ENCODE measurements at regions not wholly inside any gene's neighbourhood (a gene's known extent, or its start where the extent isn't known, plus 50 kb on each side); places are given as distances from the start of the nearest gene placed in this dataset.

- TF ChIP-seq POLR2A (IDR thresholded peaks at IDR 0.05) (no peak), POLR2AphosphoS5 (IDR thresholded peaks at IDR 0.05) (no peak), CTCF (IDR thresholded peaks at IDR 0.05) (no peak)
- intact Hi-C loops (cut with DNase I) = no loop called here
- 56% methylated on average over 1 of the region's 1 CpG for WGBS
These were observed 1084.1 kb downstream of the TECRL start for GRCh38 chr4:63325140-63325539.

GRCh38 chr4:63316633-63317032, 1092.6 kb downstream of the TECRL start:
- Histone ChIP-seq H3K4me3 (no peak overlapping the region), H3K27me3 (replicated peaks; ENCODE audit: insufficient read depth) (no peaks in the 10 kb centered on the region), H3K27ac (no peak overlapping the region), H3K4me1 (replicated peaks) (no peaks in the 10 kb centered on the region), H3K9me3 (no peaks in the 10 kb centered on the region), H3K36me3 (no peaks in the 10 kb centered on the region)
- no peak for DNase-seq (ENCODE audit: low spot score)
- intact Hi-C loops (cut with DNase I) = no loop called here
- 0% methylated on average over 1 of the region's 1 CpG for WGBS
- TF ChIP-seq POLR2AphosphoS5 (IDR thresholded peaks at IDR 0.05) (no peak), POLR2A (IDR thresholded peaks at IDR 0.05) (no peak), CTCF (IDR thresholded peaks at IDR 0.05) (no peak)

More at GRCh38 chr4:63325140-63325539, 1084.1 kb downstream of the TECRL start:
- Histone ChIP-seq H3K4me1 (replicated peaks) (no peaks in the 10 kb centered on the region), H3K27ac (no peak overlapping the region), H3K9me3 (no peaks in the 10 kb centered on the region), H3K27me3 (replicated peaks; ENCODE audit: insufficient read depth) (no peaks in the 10 kb centered on the region), H3K4me3 (no peak overlapping the region), H3K36me3 (no peaks in the 10 kb centered on the region)
- DNase-seq (ENCODE audit: low spot score) = no peak

GRCh38 chr4:63315651-63316050, 1093.6 kb downstream of the TECRL start:
- intact Hi-C loops (cut with DNase I) = no loop called here
- H3K27me3 ChIP-seq (replicated peaks; ENCODE audit: insufficient read depth) = no peaks in the 10 kb centered on the region
- no peak overlapping the region for H3K4me3 ChIP-seq
- TF ChIP-seq CTCF (IDR thresholded peaks at IDR 0.05) (no peak), POLR2A (IDR thresholded peaks at IDR 0.05) (no peak), POLR2AphosphoS5 (IDR thresholded peaks at IDR 0.05) (no peak)
- 42% methylated on average over 2 of the region's 2 CpGs for WGBS
- H3K4me1 ChIP-seq (replicated peaks) = no peaks in the 10 kb centered on the region
- no peaks in the 10 kb centered on the region for H3K36me3 ChIP-seq
- no peak overlapping the region for H3K27ac ChIP-seq
- no peaks in the 10 kb centered on the region for H3K9me3 ChIP-seq
- DNase-seq (ENCODE audit: low spot score) = no peak

DNA sequence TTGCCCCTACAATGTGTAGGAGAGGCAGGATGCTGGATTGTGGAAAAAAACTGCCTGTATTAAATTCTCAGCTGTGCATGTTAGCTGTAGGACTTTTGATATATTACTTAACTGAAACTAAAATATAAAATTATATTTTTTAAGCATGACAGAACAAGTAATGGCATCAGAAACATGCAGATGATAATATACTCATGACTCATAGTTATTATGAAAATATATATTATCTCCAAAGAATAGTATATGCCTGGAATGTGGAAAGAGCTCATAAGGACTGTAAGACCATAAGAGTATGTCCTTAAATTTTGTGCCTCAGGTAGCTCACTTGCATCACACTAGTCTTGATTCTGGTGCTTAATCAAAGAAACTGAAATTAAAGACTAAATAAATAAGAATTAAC, 1100.6 kb downstream of the TECRL start:
- intact Hi-C loops (cut with DNase I) = no loop called here

More for the DNA sequence above, 1100.6 kb downstream of the TECRL start:
- Histone ChIP-seq H3K9me3 (no peaks in the 10 kb centered on the region), H3K4me1 (replicated peaks) (no peaks in the 10 kb centered on the region), H3K4me3 (no peak overlapping the region), H3K27ac (no peak overlapping the region), H3K27me3 (replicated peaks; ENCODE audit: insufficient read depth) (no peaks in the 10 kb centered on the region), H3K36me3 (no peaks in the 10 kb centered on the region)
- TF ChIP-seq CTCF (IDR thresholded peaks at IDR 0.05) (no peak), POLR2AphosphoS5 (IDR thresholded peaks at IDR 0.05) (no peak), POLR2A (IDR thresholded peaks at IDR 0.05) (no peak)
- DNase-seq (ENCODE audit: low spot score) = no peak

Measured in prostate gland (tissue), 2 donors.